ENCODE measurements at regions not wholly inside any gene's neighbourhood (a gene's known extent, or its start where the extent isn't known, plus 50 kb on each side); places are given as distances from the start of the nearest gene placed in this dataset.

DNA sequence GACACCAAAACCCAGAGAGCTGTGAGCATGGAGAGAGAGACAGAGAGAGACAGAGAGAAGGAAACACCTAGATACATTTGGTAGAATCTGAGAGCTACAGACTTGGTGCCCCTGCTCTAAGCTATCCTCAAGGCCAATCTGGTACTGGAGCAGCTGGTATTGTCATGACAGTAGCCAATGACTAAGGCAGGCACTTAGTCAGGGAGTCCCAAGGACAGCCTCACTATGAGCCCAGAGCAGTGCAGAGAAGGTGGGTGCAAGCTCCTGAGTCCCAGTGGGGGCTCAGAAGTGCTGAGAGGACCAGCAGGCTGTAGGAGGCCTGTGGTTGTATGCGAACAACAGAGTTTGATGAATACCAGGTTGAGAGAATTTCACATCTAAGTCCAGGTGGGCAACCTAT is 300.4 kb upstream of the ZNF608 start:
- TF ChIP-seq EZH2 (IDR thresholded peaks at IDR 0.05) = no peak
- TF ChIP-seq, protein P1, sequence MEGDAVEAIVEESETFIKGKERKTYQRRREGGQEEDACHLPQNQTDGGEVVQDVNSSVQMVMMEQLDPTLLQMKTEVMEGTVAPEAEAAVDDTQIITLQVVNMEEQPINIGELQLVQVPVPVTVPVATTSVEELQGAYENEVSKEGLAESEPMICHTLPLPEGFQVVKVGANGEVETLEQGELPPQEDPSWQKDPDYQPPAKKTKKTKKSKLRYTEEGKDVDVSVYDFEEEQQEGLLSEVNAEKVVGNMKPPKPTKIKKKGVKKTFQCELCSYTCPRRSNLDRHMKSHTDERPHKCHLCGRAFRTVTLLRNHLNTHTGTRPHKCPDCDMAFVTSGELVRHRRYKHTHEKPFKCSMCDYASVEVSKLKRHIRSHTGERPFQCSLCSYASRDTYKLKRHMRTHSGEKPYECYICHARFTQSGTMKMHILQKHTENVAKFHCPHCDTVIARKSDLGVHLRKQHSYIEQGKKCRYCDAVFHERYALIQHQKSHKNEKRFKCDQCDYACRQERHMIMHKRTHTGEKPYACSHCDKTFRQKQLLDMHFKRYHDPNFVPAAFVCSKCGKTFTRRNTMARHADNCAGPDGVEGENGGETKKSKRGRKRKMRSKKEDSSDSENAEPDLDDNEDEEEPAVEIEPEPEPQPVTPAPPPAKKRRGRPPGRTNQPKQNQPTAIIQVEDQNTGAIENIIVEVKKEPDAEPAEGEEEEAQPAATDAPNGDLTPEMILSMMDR (IDR thresholded peaks at IDR 0.05) = no peak
